Stimulated activated CD8-positive, alpha-beta memory T cell treated with anti-CD3 and anti-CD28 coated beads, Interleukin-2, amount 100 ng/mL, for 1 hour (primary cell): ENCODE measurements at regions not wholly inside any gene's neighbourhood (a gene's known extent, or its start where the extent isn't known, plus 50 kb on each side); places are given as distances from the start of the nearest gene placed in this dataset.
"Not testable (repeated sequence)": the region's sequence is repeated elsewhere in the genome, so short reads cannot be mapped to it uniquely, and the experiment has no call there.

ENCODE experiments used
- DNase-seq, 2 donors: peaks; one replicate each; pipeline ENCODE4 v3.0.0-alpha.2; 2020; ENCODE audit warnings: low read depth in 2 of 2

DNA sequence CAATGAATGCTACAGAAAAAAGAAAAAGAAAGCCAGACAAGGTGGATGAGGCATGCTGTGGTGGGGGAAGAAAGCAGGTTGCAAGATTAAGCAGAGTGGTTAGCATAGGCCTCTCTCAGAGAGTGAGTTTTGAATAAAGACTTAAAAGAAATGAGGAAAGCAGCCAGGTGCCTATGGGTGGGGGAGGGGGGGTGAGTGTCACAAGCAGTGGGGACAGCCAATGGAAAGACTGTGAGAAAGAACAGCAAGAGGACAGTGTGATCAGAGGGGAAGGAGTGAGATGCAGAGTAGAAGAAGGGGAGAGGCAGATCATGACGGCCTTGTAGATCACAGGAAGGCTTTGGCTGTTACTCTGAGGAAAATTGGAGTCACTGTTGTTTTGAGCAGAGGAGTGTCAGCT, 162.5 kb downstream of the SOX3 start:
- no peak for DNase-seq

- no peak for DNase-seq
These were observed 167.6 kb downstream of the SOX3 start for GRCh38 chrX:140337263-140337662.

DNA sequence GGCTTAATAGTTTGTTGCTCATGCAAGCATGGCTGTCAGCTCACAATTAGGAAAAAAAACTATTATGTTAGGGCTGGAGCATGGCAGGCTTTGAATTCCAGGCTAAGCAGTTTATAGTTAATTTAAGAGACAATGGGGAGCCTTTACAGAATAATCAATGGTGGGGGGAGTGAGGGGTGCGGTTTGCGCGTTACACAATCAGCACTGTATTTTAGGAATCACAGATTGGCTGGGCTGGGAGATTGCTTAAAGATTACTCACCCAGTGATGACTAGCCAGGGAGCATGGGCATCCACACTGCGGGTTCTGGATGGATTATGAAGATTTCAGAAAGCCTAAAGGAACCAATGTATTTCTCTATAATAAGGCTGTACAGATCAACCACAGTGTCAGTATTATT, 186.6 kb downstream of the SOX3 start:
- DNase-seq: no peak

GRCh38 chrX:140317462-140317861, 187.4 kb downstream of the SOX3 start:
- no peak for DNase-seq

DNA sequence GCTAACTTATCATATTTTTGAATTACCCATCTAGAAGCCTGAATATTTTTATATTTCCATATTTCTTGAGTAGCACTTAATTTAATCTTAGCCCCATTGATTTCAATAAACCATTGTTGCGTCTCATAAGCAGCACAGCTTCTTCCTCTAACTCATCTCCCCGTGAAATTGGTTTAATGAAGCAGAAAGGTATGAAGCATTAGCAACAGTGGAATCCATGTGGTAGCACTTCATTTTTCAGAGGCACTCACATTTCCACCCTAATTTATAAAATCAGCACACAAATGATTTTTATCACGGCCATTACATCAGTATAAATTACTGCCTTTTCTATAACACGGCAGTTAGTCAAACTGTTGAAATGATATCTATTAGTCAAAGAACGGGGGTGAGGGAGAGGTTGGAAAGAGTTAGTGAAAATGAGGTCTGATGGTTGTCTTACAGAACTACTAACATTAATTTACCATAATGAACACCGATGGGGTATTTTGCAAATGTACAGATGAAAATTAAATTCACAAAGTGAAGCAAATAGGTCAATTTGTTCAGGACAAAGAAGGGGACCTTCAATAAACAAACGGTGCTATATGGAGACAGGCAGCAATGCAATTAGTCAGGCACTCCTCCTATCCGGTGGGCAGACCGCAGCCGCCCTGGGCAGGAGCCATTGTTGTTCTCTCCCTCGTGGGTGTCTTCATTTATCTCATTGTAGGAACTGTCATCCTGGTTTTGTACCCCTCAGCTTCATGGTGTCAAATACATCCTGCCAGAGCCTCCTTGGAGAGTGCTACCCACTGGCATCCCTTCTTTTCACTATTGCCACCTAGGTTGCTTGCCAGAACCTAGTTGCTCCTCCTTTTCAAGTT, 205.7 kb downstream of the SOX3 start:
- DNase-seq: no peak

GRCh38 chrX:140297273-140297672, 207.6 kb downstream of the SOX3 start:
- DNase-seq: no peak

- no peak for DNase-seq
These were observed 211.9 kb downstream of the SOX3 start for GRCh38 chrX:140292961-140293360.

GRCh38 chrX:140292188-140292587, 212.7 kb downstream of the SOX3 start:
- DNase-seq: no peak

GRCh38 chrX:140274811-140275525, 229.9 kb downstream of the SOX3 start:
- no peak for DNase-seq

GRCh38 chrX:140273921-140274320, 230.9 kb downstream of the SOX3 start:
- DNase-seq: no peak

DNA sequence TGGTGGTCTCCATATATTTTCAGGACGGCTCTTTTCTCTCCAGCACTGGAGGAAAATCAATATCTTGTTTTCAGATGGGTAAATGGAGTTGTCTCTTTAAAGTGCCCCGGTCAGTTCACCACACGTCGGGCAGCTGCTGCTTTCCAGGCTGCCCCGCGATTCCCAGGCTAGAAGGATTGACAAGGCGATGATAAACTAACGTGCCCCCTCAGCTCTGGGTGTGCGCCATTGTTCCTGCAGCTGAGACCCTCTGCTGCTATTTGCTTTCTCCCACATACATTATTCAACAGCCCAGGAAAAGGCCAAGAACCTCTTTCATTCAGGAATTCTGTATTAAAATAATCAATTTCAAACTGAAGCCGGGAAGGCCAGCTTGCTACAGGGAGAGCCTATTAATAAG, 254.5 kb downstream of the SOX3 start:
- no peak for DNase-seq

GRCh38 chrX:140249088-140249487, 255.8 kb downstream of the SOX3 start:
- no peak for DNase-seq

- DNase-seq: no peak
These were observed 263.9 kb upstream of the CXorf66 start for GRCh38 chrX:140229191-140229590.

DNA sequence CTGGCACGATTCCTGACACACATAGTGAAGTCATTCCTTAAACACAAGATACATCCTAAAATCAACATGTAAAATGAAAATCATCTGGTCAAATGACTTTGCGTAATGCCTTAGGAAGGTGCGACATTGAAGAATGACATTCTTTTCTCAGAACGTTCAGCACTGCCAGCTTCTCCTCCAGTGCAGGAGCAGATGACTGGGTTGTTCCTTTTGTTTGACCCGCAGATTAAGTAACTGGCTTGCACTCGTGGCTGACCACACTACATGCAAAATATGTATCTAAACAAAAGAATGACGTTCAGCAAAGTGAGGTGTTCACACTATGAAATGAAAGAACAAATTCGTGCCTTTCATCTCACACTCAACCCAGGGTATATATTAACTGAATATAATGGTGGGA, 260.7 kb upstream of the CXorf66 start:
- DNase-seq: not testable (repeated sequence)

- DNase-seq: not testable (repeated sequence)
These were observed 250.6 kb upstream of the CXorf66 start for GRCh38 chrX:140215894-140216293.

- DNase-seq: not testable (repeated sequence)
These were observed 249.2 kb upstream of the CXorf66 start for GRCh38 chrX:140214518-140214917.

GRCh38 chrX:140206657-140207056, 241.3 kb upstream of the CXorf66 start:
- no peak for DNase-seq

- DNase-seq: no peak
These were observed 225.3 kb upstream of the CXorf66 start for GRCh38 chrX:140190441-140191108.

DNA sequence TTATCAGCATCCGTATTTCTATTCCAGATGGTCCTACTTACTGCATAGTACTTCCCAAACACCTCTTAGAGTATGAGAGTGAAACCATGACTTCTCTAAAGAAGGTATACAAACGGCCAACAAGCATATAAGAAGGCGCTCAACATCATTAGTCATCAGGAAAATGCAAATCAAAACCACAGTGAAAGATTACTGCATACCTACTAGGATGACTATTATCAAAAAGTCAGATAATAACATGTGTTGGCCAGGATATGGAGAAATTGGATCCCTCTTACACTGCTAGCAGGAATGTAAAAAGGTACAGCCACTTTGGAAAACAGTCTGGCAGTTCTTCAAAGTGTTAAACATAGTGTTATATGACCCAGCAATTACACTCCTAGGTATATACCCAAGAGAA, 215.3 kb upstream of the CXorf66 start:
- no peak for DNase-seq

DNA sequence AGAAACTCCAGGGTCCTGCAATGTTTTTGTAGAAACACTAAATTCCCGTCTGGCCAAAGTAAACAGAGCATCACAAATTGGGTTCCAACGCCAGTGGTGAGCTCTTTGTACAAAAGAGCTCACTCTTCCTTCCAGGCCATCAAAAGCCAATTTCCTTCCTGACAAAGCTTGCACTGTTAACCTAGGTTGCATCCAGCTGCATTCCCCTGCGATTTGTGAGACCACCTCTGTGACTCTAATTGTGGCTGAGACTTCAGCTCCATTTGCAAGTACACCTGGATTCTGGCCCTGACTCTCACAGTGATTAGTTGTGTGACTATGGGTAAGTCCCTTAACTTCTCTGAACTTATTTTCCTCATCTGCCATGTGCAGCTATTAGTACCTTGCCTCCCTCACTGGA, 212.5 kb upstream of the CXorf66 start:
- no peak for DNase-seq

DNA sequence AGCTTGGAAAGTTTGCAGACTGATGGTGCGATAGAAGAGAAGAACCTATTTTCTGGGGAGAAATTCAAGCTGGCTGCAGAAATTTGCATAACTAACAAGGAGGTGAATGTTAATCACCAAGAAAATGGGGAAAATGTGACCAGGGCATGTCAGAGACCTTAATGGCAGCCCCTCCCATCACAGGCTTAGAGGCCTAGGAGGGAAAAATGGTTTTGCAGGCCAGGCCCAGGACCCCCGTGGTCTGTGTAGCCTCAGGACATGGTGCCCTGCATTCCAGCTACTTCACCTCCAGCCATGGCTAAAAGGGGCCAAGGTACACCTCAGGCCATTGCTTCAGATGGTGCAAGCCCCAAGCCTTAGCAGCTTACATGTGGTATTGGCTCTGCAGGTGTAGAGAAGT, 207.1 kb upstream of the CXorf66 start:
- no peak for DNase-seq

GRCh38 chrX:140167551-140167950, 202.2 kb upstream of the CXorf66 start:
- no peak for DNase-seq

- no peak for DNase-seq
These were observed 200.5 kb upstream of the CXorf66 start for GRCh38 chrX:140165849-140166248.
